GM12878 (cell line): ENCODE measurements at regions not wholly inside any gene's neighbourhood (a gene's known extent, or its start where the extent isn't known, plus 50 kb on each side); places are given as distances from the start of the nearest gene placed in this dataset.

Experiments used
- ATAC-seq: fragments of 200-7000 bp; cut with Tn5 transposase; 3 replicates; pipeline ENCODE4 v1.9.1; 2020; ENCODE audit warnings: mild to moderate bottlenecking, moderate library complexity
- BruUV-seq: library from RNA; stranded (reverse); fragments of 400-500 nt; replicated peaks from 2 replicates; lab custom pipeline; 2021; lab: Mats Ljungman, UMichigan
- CTCF ChIA-PET: fragments of 300-600 bp; sonication (Branson Sonifier 250); formaldehyde crosslinking; extraction: SDS; loops from one replicate; lab custom pipeline; 2021; ENCODE audit warnings: inconsistent platforms; lab: Yijun Ruan, JAX
- POLR2A ChIA-PET: fragments of 350-600 bp; formaldehyde crosslinking; extraction: SDS; loops from one replicate; lab custom pipeline; 2021; ENCODE audit warnings: inconsistent platforms; lab: Charles Lee
- RAD21 ChIA-PET: fragments of 300-600 bp; sonication (Branson Sonifier 250); formaldehyde crosslinking; loops from one replicate; lab custom pipeline; 2023; ENCODE audit warnings: antibody characterized with exemption; ENCODE audit not compliant: unreplicated experiment; lab: Charles Lee
- SMC1A ChIA-PET: fragments of 300-600 bp; sonication (Branson Sonifier 250); formaldehyde crosslinking; loops from one replicate; lab custom pipeline; 2023; ENCODE audit not compliant: unreplicated experiment, uncharacterized antibody; lab: Charles Lee
- DNase-seq: peaks from one replicate; pipeline ENCODE4 v3.0.0-alpha.2; 2011; ENCODE audit warnings: low read depth, low spot score
- FAIRE-seq: peaks from 3 replicates; lab custom pipeline; 2011; peaks lifted over from hg19 to GRCh38; lab: Jason Lieb, UNC
- H2AFZ ChIP-seq: 2 replicates; pipeline ENCODE4 v1.6.0; 2011; ENCODE audit warnings: low read depth, low read length, control low read depth; ENCODE audit not compliant: control insufficient read depth
- H3K27ac ChIP-seq: 2 replicates; pipeline ENCODE4 v1.5.1; 2011; ENCODE audit warnings: control low read depth; ENCODE audit not compliant: control insufficient read depth, insufficient read depth
- H3K27me3 ChIP-seq, 2 experiments: replicated peaks in 1 of 2; 2 replicates each; pipeline versions ENCODE4 v1.6.0 to v1.6.1; 2011; ENCODE audit warnings: low read length in 1 of 2; ENCODE audit not compliant: control insufficient read depth in 2 of 2, insufficient read depth in 2 of 2
- H3K36me3 ChIP-seq, 2 experiments: 2 replicates each; pipeline ENCODE4 v1.5.1; 2011; ENCODE audit warnings: low read length in 1 of 2; ENCODE audit not compliant: control insufficient read depth in 2 of 2, insufficient read depth in 2 of 2
- H3K4me1 ChIP-seq: 2 replicates; pipeline ENCODE4 v1.6.1; 2011; ENCODE audit warnings: mild to moderate bottlenecking, low read length, moderate library complexity, mixed read lengths; ENCODE audit not compliant: control insufficient read depth, insufficient read depth
- H3K4me2 ChIP-seq: 2 replicates; pipeline ENCODE4 v1.6.0; 2011; ENCODE audit warnings: control low read depth; ENCODE audit not compliant: control insufficient read depth, insufficient read depth
- H3K4me3 ChIP-seq: fragments of 200-600 bp; sonication (generic); 2 replicates; pipeline ENCODE4 v1.5.1; 2016
- H3K79me2 ChIP-seq: 2 replicates; pipeline ENCODE4 v1.6.0; 2011; ENCODE audit warnings: low read length; ENCODE audit not compliant: control insufficient read depth, insufficient read depth
- H3K9ac ChIP-seq: 2 replicates; pipeline ENCODE4 v1.8.0; 2011; ENCODE audit warnings: low read length, control low read depth, mixed read lengths; ENCODE audit not compliant: control insufficient read depth, insufficient read depth
- H3K9me3 ChIP-seq: replicated peaks from 3 replicates; pipeline ENCODE4 v1.5.1; 2011; ENCODE audit warnings: mild to moderate bottlenecking, low read length; ENCODE audit not compliant: control insufficient read depth, insufficient read depth
- H4K20me1 ChIP-seq: 2 replicates; pipeline ENCODE4 v1.6.0; 2011; ENCODE audit not compliant: control insufficient read depth, insufficient read depth
- BCL3 ChIP-seq: IDR thresholded peaks from 2 replicates; pipeline ENCODE4 v1.6.1; 2011; ENCODE audit warnings: borderline replicate concordance, low read depth, mild to moderate bottlenecking, moderate library complexity, low read length; ENCODE audit not compliant: insufficient read depth, poor library complexity, severe bottlenecking
- BRCA1 ChIP-seq: IDR thresholded peaks from 2 replicates; pipeline ENCODE4 v1.6.1; 2011; ENCODE audit warnings: low read depth, low read length, improper control_type of control experiment
- CHD1 ChIP-seq: IDR thresholded peaks from 2 replicates; pipeline ENCODE4 v1.6.1; 2012; ENCODE audit warnings: low read depth, low read length, improper control_type of control experiment
- ETV6 ChIP-seq, 2 experiments: fragments of 450-650 bp in 1 of 2; IDR thresholded peaks in 1 of 2; conservative IDR thresholded peaks in 1 of 2; 2 replicates each; pipeline ENCODE4 v1.6.1; 2014; ENCODE audit warnings: antibody characterized with exemption in 1 of 2, borderline replicate concordance in 1 of 2, low read depth in 1 of 2, mild to moderate bottlenecking in 1 of 2, moderate library complexity in 1 of 2
- FOXM1 ChIP-seq: IDR thresholded peaks from 2 replicates; pipeline ENCODE4 v1.6.1; 2012; ENCODE audit warnings: low read depth, mild to moderate bottlenecking, inconsistent platforms, low read length, moderate library complexity
- JUND ChIP-seq: IDR thresholded peaks from 2 replicates; pipeline ENCODE4 v1.6.1; 2012; ENCODE audit warnings: low read depth, mild to moderate bottlenecking, low read length, improper control_type of control experiment, moderate library complexity
- MEF2B ChIP-seq: fragments of 450-650 bp; IDR thresholded peaks from 2 replicates; pipeline ENCODE4 v1.6.1; 2018; ENCODE audit warnings: mild to moderate bottlenecking, moderate library complexity; ENCODE audit not compliant: partially characterized antibody, poor library complexity, severe bottlenecking
- MXI1 ChIP-seq: fragments of 150-350 bp; IDR thresholded peaks from 2 replicates; pipeline ENCODE4 v1.6.1; 2011; ENCODE audit warnings: low read depth, mild to moderate bottlenecking, inconsistent platforms, low read length, improper control_type of control experiment
- MYC ChIP-seq: IDR thresholded peaks from 2 replicates; pipeline ENCODE4 v1.6.1; 2011; ENCODE audit warnings: mild to moderate bottlenecking, low read length, moderate library complexity, inconsistent platforms; ENCODE audit not compliant: insufficient read depth, insufficient replicate concordance, insufficient read length, severe bottlenecking
- POU2F2 ChIP-seq: IDR thresholded peaks from 3 replicates; pipeline ENCODE4 v1.6.1; 2011; ENCODE audit warnings: low read depth, mild to moderate bottlenecking, low read length, borderline replicate concordance
- RB1 ChIP-seq: fragments of 450-650 bp; formaldehyde crosslinking; IDR thresholded peaks from 2 replicates; pipeline ENCODE4 v1.6.1; 2017; ENCODE audit warnings: mild to moderate bottlenecking, borderline replicate concordance
- RBBP5 ChIP-seq: fragments of 200-600 bp; sonication (generic); conservative IDR thresholded peaks from 2 replicates; pipeline ENCODE4 v1.6.1; 2016
- RCOR1 ChIP-seq: conservative IDR thresholded peaks from 2 replicates; pipeline ENCODE4 v1.6.1; 2012; ENCODE audit warnings: low read depth, low read length, improper control_type of control experiment
- RUNX3 ChIP-seq: IDR thresholded peaks from 2 replicates; pipeline ENCODE4 v1.6.1; 2012; ENCODE audit warnings: low read length, inconsistent platforms
- SIX5 ChIP-seq: IDR thresholded peaks from 2 replicates; pipeline ENCODE4 v1.6.1; 2011; ENCODE audit warnings: mild to moderate bottlenecking, low read depth, low read length, moderate library complexity; ENCODE audit not compliant: severe bottlenecking
- STAT3 ChIP-seq: IDR thresholded peaks from 2 replicates; pipeline ENCODE4 v1.6.1; 2011; ENCODE audit warnings: low read depth, low read length, improper control_type of control experiment
- SUZ12 ChIP-seq: fragments of 200-600 bp; sonication (generic); IDR thresholded peaks from one replicate; pipeline ENCODE4 v1.6.1; 2018; ENCODE audit warnings: antibody characterized with exemption, mild to moderate bottlenecking; ENCODE audit not compliant: unreplicated experiment
- TAF1 ChIP-seq: IDR thresholded peaks from 2 replicates; pipeline ENCODE4 v1.6.1; 2011; ENCODE audit warnings: mild to moderate bottlenecking, low read depth, low read length, borderline replicate concordance
- TCF12 ChIP-seq: IDR thresholded peaks from 2 replicates; pipeline ENCODE4 v1.6.1; 2011; ENCODE audit warnings: low read depth, mild to moderate bottlenecking, low read length
- ZNF217 ChIP-seq: fragments of 450-650 bp; IDR thresholded peaks from 2 replicates; pipeline ENCODE4 v1.6.1; 2017; ENCODE audit warnings: antibody characterized with exemption, mild to moderate bottlenecking
- ZNF274 ChIP-seq: IDR thresholded peaks from one replicate; pipeline ENCODE4 v1.8.0; 2011; ENCODE audit not compliant: insufficient read length, insufficient read depth
- ZNF384 ChIP-seq: IDR thresholded peaks from 2 replicates; pipeline ENCODE4 v1.6.1; 2012; ENCODE audit warnings: low read depth, mild to moderate bottlenecking, low read length, improper control_type of control experiment, borderline replicate concordance
- WGBS: methylation state at CpG from one replicate; pipeline ENCODE4 v1.1.6; 2016; ENCODE audit warnings: low lambda C conversion rate; ENCODE audit not compliant: insufficient replicate concordance, insufficient coverage; ENCODE audit errors: missing lambda C conversion rate; 5-methylcytosine and 5-hydroxymethylcytosine counted together
- in situ Hi-C: fragments of 300-500 bp; cut with MboI; formaldehyde crosslinking; loops from 9 replicates; pipeline ENCODE4 v1.14.3; 2018; ENCODE audit warnings: mixed read lengths
- intact Hi-C: fragments of 100-400 bp; cut with micrococcal nuclease; formaldehyde crosslinking; loops from one replicate; pipeline ENCODE4 v1.14.2; 2022; ENCODE audit not compliant: unreplicated experiment

- TF ChIP-seq BCL3 = no peak
- TF ChIP-seq RUNX3 = no peak
- no peak for TF ChIP-seq STAT3
- no peak for TF ChIP-seq JUND
- TF ChIP-seq MXI1 = no peak
- TF ChIP-seq ETV6 (conservative IDR thresholded peaks at IDR 0.05 in 1 of 2, IDR thresholded peaks at IDR 0.05 in 1 of 2; ENCODE audit: borderline replicate concordance in 1 of 2, low read depth in 1 of 2) = no peak
- TF ChIP-seq TAF1 = no peak
- TF ChIP-seq RCOR1 = no peak
- no peak for TF ChIP-seq ZNF274
- TF ChIP-seq ZNF384 = no peak
- no peak for TF ChIP-seq MEF2B
- TF ChIP-seq BRCA1 = no peak
- no peak for TF ChIP-seq SIX5
- no peak for TF ChIP-seq SUZ12
Measured at GRCh38 chr4:164210377-164210776, 543.6 kb upstream of the SMIM31 start (continued).

DNA sequence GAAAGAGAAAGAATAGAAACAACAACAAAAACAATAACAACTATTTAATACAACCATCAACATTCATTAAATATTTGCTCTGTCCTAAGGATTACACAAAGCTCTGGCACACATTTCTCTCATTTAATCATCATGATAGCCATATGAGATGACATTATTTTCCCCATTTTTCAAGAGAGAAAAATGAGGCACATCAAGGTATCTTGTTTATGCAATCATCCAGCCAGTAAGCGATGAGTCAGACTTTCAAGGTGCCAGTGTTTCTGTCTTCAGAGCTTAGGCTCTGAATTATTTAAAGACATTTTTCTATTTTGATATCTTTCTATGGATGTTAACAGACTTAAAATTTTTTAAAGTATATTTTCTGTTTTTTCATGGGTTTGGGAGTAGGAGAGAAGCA is 541.8 kb upstream of the SMIM31 start:
- ChIA-PET POLR2A (no interaction called here), SMC1A (no interaction called here), RAD21 (no interaction called here), CTCF (no interaction called here)
- H3K27ac ChIP-seq = no peak overlapping the region
- 86% methylated on average over 1 of the region's 1 CpG for WGBS
- no peaks in the 10 kb centered on the region for H3K27me3 ChIP-seq
- TF ChIP-seq MEF2B = no peak
- no peak for TF ChIP-seq ZNF384
- TF ChIP-seq RBBP5 = no peak
- TF ChIP-seq FOXM1 = no peak
- no peak for TF ChIP-seq CHD1
- TF ChIP-seq MYC = no peak
- TF ChIP-seq POU2F2 = no peak
- no peak for TF ChIP-seq TCF12
- no peak for TF ChIP-seq ZNF274
- TF ChIP-seq ZNF217 = no peak
- TF ChIP-seq RB1 = no peak
- no peak for TF ChIP-seq JUND
- intact Hi-C loops = no loop called here
- H2AFZ ChIP-seq = no peak overlapping the region
- in situ Hi-C loops = no loop called here
- DNase-seq (no peak), FAIRE-seq (no peak), ATAC-seq (no peak)
- H3K4me1 ChIP-seq = no peaks in the 10 kb centered on the region
- H4K20me1 ChIP-seq = no peaks in the 10 kb centered on the region
- H3K9me3 ChIP-seq = no peaks in the 10 kb centered on the region
- H3K9ac ChIP-seq = no peak overlapping the region
- H3K4me2 ChIP-seq = no peak overlapping the region
- no TSS peak for BruUV-seq
- no peaks in the 10 kb centered on the region for H3K36me3 ChIP-seq
- H3K4me3 ChIP-seq = no peak overlapping the region
- no peaks in the 10 kb centered on the region for H3K79me2 ChIP-seq
